Body of pancreas (tissue), 4 donors: ENCODE measurements at regions not wholly inside any gene's neighbourhood (a gene's known extent, or its start where the extent isn't known, plus 50 kb on each side); places are given as distances from the start of the nearest gene placed in this dataset.

Experiments used
- ATAC-seq: fragments of 150-250 bp; one replicate; pipeline ENCODE4 v1.9.1; 2016
- DNase-seq, 4 donors: peaks; one replicate each; pipeline ENCODE4 v3.0.0-alpha.2; 2019
- H3K27ac ChIP-seq, 4 donors: fragments of 200-600 bp; sonication (generic); 1 replicate in 3 of 4; 2 replicates in 1 of 4; pipeline versions ENCODE4 v1.5.1 to v1.6.1; 2016 to 2019; ENCODE audit warnings: mild to moderate bottlenecking in 1 of 4, mixed read lengths in 1 of 4, moderate library complexity in 1 of 4
- H3K27me3 ChIP-seq, 2 donors: fragments of 200-600 bp; sonication (generic); one replicate each; pipeline ENCODE4 v1.6.0; 2016; ENCODE audit warnings: mild to moderate bottlenecking in 1 of 2
- H3K36me3 ChIP-seq, 2 donors: fragments of 200-600 bp; sonication (generic); replicated peaks in 1 of 2; 2 replicates each; pipeline ENCODE4 v1.5.1; 2016; ENCODE audit warnings: low read depth in 2 of 2; ENCODE audit not compliant: insufficient read depth in 1 of 2
- H3K4me1 ChIP-seq: fragments of 200-600 bp; sonication (generic); one replicate; pipeline ENCODE4 v1.6.0; 2016
- H3K4me3 ChIP-seq, 2 donors: fragments of 200-600 bp; sonication (generic); 1 replicate in 1 of 2; 2 replicates in 1 of 2; pipeline ENCODE4 v1.5.1; 2016 to 2019
- H3K9me3 ChIP-seq, 3 donors: fragments of 200-600 bp; sonication (generic); 1 replicate in 2 of 3; 2 replicates in 1 of 3; pipeline ENCODE4 v1.5.1; 2016
- CTCF ChIP-seq, 7 experiments: fragments of 450-650 bp in 4 of 7; fragments of 200-600 bp in 3 of 7; sonication (generic) in 3 of 7; IDR thresholded peaks; one replicate each; pipeline ENCODE4 v1.5.1; 2016 to 2019; ENCODE audit warnings: antibody characterized with exemption in 7 of 7
- POLR2A ChIP-seq, 3 donors: fragments of 450-650 bp; IDR thresholded peaks; one replicate each; pipeline ENCODE4 v1.6.1; 2016; ENCODE audit warnings: antibody characterized with exemption in 3 of 3, mild to moderate bottlenecking in 2 of 3
- WGBS, 2 donors: methylation state at CpG; one replicate each; pipeline ENCODE4 v1.1.5; 2017; 5-methylcytosine and 5-hydroxymethylcytosine counted together
- intact Hi-C: fragments of 100-400 bp; cut with DNase I; formaldehyde crosslinking; loops from one replicate; pipeline ENCODE4 v1.15.1; 2023

- ATAC-seq: no peak
- TF ChIP-seq CTCF (IDR thresholded peaks at IDR 0.05) (no peak), POLR2A (IDR thresholded peaks at IDR 0.05) (no peak)
- DNase-seq: no peak
- Histone ChIP-seq H3K36me3 (no peaks in the 10 kb centered on the region), H3K4me1 (no peaks in the 10 kb centered on the region), H3K9me3 (no peaks in the 10 kb centered on the region), H3K4me3 (no peak overlapping the region), H3K27ac (no peak overlapping the region), H3K27me3 (no peaks in the 10 kb centered on the region)
- WGBS, 2 donors: 39 to 45% methylated on average over 5 of the region's 5 CpGs
- intact Hi-C loops: no loop called here
These were observed 316.8 kb upstream of the CAMK1G start for GRCh38 chr1:209266590-209267205.

GRCh38 chr1:209267968-209268367, 315.5 kb upstream of the CAMK1G start:
- Histone ChIP-seq H3K4me3 (no peak overlapping the region), H3K4me1 (no peaks in the 10 kb centered on the region), H3K36me3 (no peaks in the 10 kb centered on the region), H3K27ac (no peak overlapping the region), H3K9me3 (no peaks in the 10 kb centered on the region), H3K27me3 (no peaks in the 10 kb centered on the region)
- TF ChIP-seq POLR2A (IDR thresholded peaks at IDR 0.05) (no peak), CTCF (IDR thresholded peaks at IDR 0.05) (no peak)
- WGBS, 2 donors: 67 to 86% methylated on average over 1 to 2 of the region's 2 CpGs
- DNase-seq: no peak
- ATAC-seq: no peak
- intact Hi-C loops: no loop called here

GRCh38 chr1:209268479-209268878, 315.0 kb upstream of the CAMK1G start:
- H3K4me1 ChIP-seq: no peaks in the 10 kb centered on the region
- no peaks in the 10 kb centered on the region for H3K36me3 ChIP-seq
- H3K27ac ChIP-seq: no peak overlapping the region
- no peaks in the 10 kb centered on the region for H3K27me3 ChIP-seq
- intact Hi-C loops: no loop called here
- H3K4me3 ChIP-seq: no peak overlapping the region
- 30 to 40% methylated on average over 1 of the region's 1 CpG for WGBS, 2 donors
- no peak for DNase-seq
- TF ChIP-seq CTCF (IDR thresholded peaks at IDR 0.05) (no peak), POLR2A (IDR thresholded peaks at IDR 0.05) (no peak)
- H3K9me3 ChIP-seq: peaks cover 0 to 4% (median 0%) of the 10 kb centered on the region in 3 donors
- no peak for ATAC-seq

GRCh38 chr1:209276321-209276720, 307.2 kb upstream of the CAMK1G start:
- intact Hi-C loops: no loop called here
- H3K4me1 ChIP-seq: no peaks in the 10 kb centered on the region
- DNase-seq: no peak

More at GRCh38 chr1:209276321-209276720, 307.2 kb upstream of the CAMK1G start:
- no peaks in the 10 kb centered on the region for H3K27me3 ChIP-seq
- WGBS, 2 donors: 44 to 53% methylated on average over 3 of the region's 3 CpGs
- H3K4me3 ChIP-seq: no peak overlapping the region
- no peak overlapping the region for H3K27ac ChIP-seq
- H3K9me3 ChIP-seq: peaks cover 0 to 4% (median 0%) of the 10 kb centered on the region in 3 donors
- no peaks in the 10 kb centered on the region for H3K36me3 ChIP-seq
- ATAC-seq: no peak
- TF ChIP-seq CTCF (IDR thresholded peaks at IDR 0.05) (no peak), POLR2A (IDR thresholded peaks at IDR 0.05) (no peak)
